Kidney tubule cell (primary cell): ENCODE measurements at regions not wholly inside any gene's neighbourhood (a gene's known extent, or its start where the extent isn't known, plus 50 kb on each side); places are given as distances from the start of the nearest gene placed in this dataset.

Experiments
- DNase-seq: peaks from one replicate; pipeline ENCODE4 v3.0.0-alpha.2; 2018; ENCODE audit warnings: low spot score

GRCh38 chr2:153004627-153005026 lies 286.2 kb downstream of the ARL6IP6 start:
- no peak for DNase-seq

GRCh38 chr2:152974146-152974545 lies 255.7 kb downstream of the ARL6IP6 start:
- DNase-seq: no peak

- no peak for DNase-seq
These were observed 253.3 kb downstream of the ARL6IP6 start for GRCh38 chr2:152971685-152972084.

GRCh38 chr2:152962446-152962845 lies 244.0 kb downstream of the ARL6IP6 start:
- no peak for DNase-seq

- DNase-seq: no peak
These were observed 242.9 kb downstream of the ARL6IP6 start for GRCh38 chr2:152961351-152961750.

- peak; percentile 19 for DNase-seq
These were observed 231.7 kb downstream of the ARL6IP6 start for GRCh38 chr2:152950126-152950525.

GRCh38 chr2:152944099-152944498 lies 225.7 kb downstream of the ARL6IP6 start:
- no peak for DNase-seq

- DNase-seq: no peak
These were observed 224.6 kb downstream of the ARL6IP6 start for GRCh38 chr2:152942940-152943440.

GRCh38 chr2:152930501-152930900 lies 212.1 kb downstream of the ARL6IP6 start:
- DNase-seq: no peak

GRCh38 chr2:152929628-152930027 lies 211.2 kb downstream of the ARL6IP6 start:
- DNase-seq: no peak

GRCh38 chr2:152925547-152926448 lies 207.4 kb downstream of the ARL6IP6 start:
- DNase-seq: peak; percentile 69

GRCh38 chr2:152924722-152925121 lies 206.3 kb downstream of the ARL6IP6 start:
- DNase-seq: peak; percentile 46

GRCh38 chr2:152924219-152924618 lies 205.8 kb downstream of the ARL6IP6 start:
- no peak for DNase-seq

GRCh38 chr2:152920846-152921245 lies 202.4 kb downstream of the ARL6IP6 start:
- DNase-seq: peak; percentile 48

GRCh38 chr2:152910970-152911369 lies 192.6 kb downstream of the ARL6IP6 start:
- DNase-seq: no peak

GRCh38 chr2:152907046-152907445 lies 188.6 kb downstream of the ARL6IP6 start:
- no peak for DNase-seq

- no peak for DNase-seq
These were observed 175.6 kb downstream of the ARL6IP6 start for GRCh38 chr2:152894051-152894450.

GRCh38 chr2:152890736-152891135 lies 172.3 kb downstream of the ARL6IP6 start:
- DNase-seq: no peak

- no peak for DNase-seq
These were observed 165.6 kb downstream of the ARL6IP6 start for GRCh38 chr2:152883951-152884487.

GRCh38 chr2:152881527-152881926 lies 163.1 kb downstream of the ARL6IP6 start:
- no peak for DNase-seq

GRCh38 chr2:152879275-152879674 lies 160.9 kb downstream of the ARL6IP6 start:
- no peak for DNase-seq

- DNase-seq: peak; percentile 8
These were observed 157.6 kb downstream of the ARL6IP6 start for GRCh38 chr2:152875701-152876695.
